Esophagus muscularis mucosa (tissue), 3 donors: ENCODE measurements at regions not wholly inside any gene's neighbourhood (a gene's known extent, or its start where the extent isn't known, plus 50 kb on each side); places are given as distances from the start of the nearest gene placed in this dataset.

Source experiments
- POLR2AphosphoS5 ChIP-seq, 2 donors: sonication (generic); formaldehyde crosslinking; IDR thresholded peaks; one replicate each; pipeline ENCODE4 v1.6.1; 2017; ENCODE audit warnings: antibody characterized with exemption in 2 of 2
- TF ChIP-seq, protein P1 (sequence below), 3 experiments: fragments of 200-600 bp in 2 of 3; fragments of 450-650 bp in 1 of 3; sonication (generic) in 2 of 3; IDR thresholded peaks; one replicate each; pipeline ENCODE4 v1.5.1; 2017 to 2019; ENCODE audit warnings: antibody characterized with exemption in 3 of 3, mild to moderate bottlenecking in 2 of 3, moderate library complexity in 1 of 3

DNA sequence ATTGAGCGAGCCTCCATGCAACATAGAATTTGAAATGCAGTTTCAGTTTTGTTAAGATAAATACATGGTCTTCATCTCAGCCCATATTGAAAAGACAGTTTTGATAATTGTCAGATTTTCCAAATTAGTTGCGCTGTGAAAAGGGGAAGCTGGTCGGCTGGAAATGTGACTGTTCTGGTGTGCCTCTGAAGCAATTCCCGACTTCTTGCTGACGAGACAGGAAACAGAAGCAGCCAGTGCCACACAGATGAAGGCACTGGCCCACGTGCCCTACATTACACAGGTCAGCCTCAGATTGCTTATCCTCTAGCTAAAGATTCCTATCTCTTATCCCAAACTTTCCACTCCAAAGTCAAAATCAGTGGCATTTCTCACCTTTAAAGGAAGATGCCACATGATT is 214.1 kb upstream of the TLE4 start:
- TF ChIP-seq, protein P1, sequence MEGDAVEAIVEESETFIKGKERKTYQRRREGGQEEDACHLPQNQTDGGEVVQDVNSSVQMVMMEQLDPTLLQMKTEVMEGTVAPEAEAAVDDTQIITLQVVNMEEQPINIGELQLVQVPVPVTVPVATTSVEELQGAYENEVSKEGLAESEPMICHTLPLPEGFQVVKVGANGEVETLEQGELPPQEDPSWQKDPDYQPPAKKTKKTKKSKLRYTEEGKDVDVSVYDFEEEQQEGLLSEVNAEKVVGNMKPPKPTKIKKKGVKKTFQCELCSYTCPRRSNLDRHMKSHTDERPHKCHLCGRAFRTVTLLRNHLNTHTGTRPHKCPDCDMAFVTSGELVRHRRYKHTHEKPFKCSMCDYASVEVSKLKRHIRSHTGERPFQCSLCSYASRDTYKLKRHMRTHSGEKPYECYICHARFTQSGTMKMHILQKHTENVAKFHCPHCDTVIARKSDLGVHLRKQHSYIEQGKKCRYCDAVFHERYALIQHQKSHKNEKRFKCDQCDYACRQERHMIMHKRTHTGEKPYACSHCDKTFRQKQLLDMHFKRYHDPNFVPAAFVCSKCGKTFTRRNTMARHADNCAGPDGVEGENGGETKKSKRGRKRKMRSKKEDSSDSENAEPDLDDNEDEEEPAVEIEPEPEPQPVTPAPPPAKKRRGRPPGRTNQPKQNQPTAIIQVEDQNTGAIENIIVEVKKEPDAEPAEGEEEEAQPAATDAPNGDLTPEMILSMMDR (IDR thresholded peaks at IDR 0.05) = no peak
- TF ChIP-seq POLR2AphosphoS5 (IDR thresholded peaks at IDR 0.05) = no peak
